GM13976 (cell line): ENCODE measurements at regions not wholly inside any gene's neighbourhood (a gene's known extent, or its start where the extent isn't known, plus 50 kb on each side); places are given as distances from the start of the nearest gene placed in this dataset.

ENCODE experiments used
- DNase-seq: peaks from one replicate; pipeline ENCODE4 v3.0.0; 2012; ENCODE audit warnings: low spot score
- CTCF ChIP-seq: IDR thresholded peaks from 2 replicates; pipeline ENCODE4 v1.5.1; 2012; ENCODE audit warnings: borderline replicate concordance, mild to moderate bottlenecking; ENCODE audit not compliant: insufficient read depth; ENCODE audit errors: extremely low read depth, missing control alignments, control extremely low read depth
- in situ Hi-C: fragments of 300-500 bp; cut with MboI; formaldehyde crosslinking; loops from one replicate; pipeline ENCODE4 v1.12.0; 2022; ENCODE audit warnings: low sequenced_read_pairs, mixed read lengths, inconsistent platforms; ENCODE audit not compliant: unreplicated experiment

- no peak for DNase-seq
- no peak for TF ChIP-seq CTCF
- in situ Hi-C loops, result no loop called here
These were observed 683.0 kb downstream of the SLC4A3 start for GRCh38 chr2:220310451-220310861.

- TF ChIP-seq CTCF, result no peak
- in situ Hi-C loops, result no loop called here
- DNase-seq, result no peak
These were observed 687.8 kb downstream of the SLC4A3 start for GRCh38 chr2:220315098-220315823.

GRCh38 chr2:220318037-220318436, 690.6 kb downstream of the SLC4A3 start:
- TF ChIP-seq CTCF, result no peak
- in situ Hi-C loops, result no loop called here
- no peak for DNase-seq

- no peak for TF ChIP-seq CTCF
- DNase-seq, result no peak
- in situ Hi-C loops, result no loop called here
These were observed 691.1 kb downstream of the SLC4A3 start for GRCh38 chr2:220318508-220318907.

GRCh38 chr2:220320326-220320725, 692.9 kb downstream of the SLC4A3 start:
- no peak for DNase-seq
- no peak for TF ChIP-seq CTCF
- in situ Hi-C loops, result no loop called here

- no peak for TF ChIP-seq CTCF
- no peak for DNase-seq
- in situ Hi-C loops, result no loop called here
These were observed 705.5 kb downstream of the SLC4A3 start for GRCh38 chr2:220332886-220333285.

- DNase-seq, result no peak
- in situ Hi-C loops, result no loop called here
- no peak for TF ChIP-seq CTCF
These were observed 706.8 kb downstream of the SLC4A3 start for GRCh38 chr2:220334210-220334609.
